AG04449 (cell line): ENCODE measurements at regions not wholly inside any gene's neighbourhood (a gene's known extent, or its start where the extent isn't known, plus 50 kb on each side); places are given as distances from the start of the nearest gene placed in this dataset.
"Not testable (repeated sequence)": the region's sequence is repeated elsewhere in the genome, so short reads cannot be mapped to it uniquely, and the experiment has no call there.

Experiments
- CTCF ChIA-PET: fragments of 350-600 bp; formaldehyde crosslinking; extraction: SDS; loops from one replicate; lab custom pipeline; 2021; ENCODE audit warnings: antibody characterized with exemption; lab: Yijun Ruan, JAX
- POLR2A ChIA-PET: fragments of 400-600, 350-600 bp; formaldehyde crosslinking; extraction: SDS; loops from one replicate; lab custom pipeline; 2020; ENCODE audit warnings: antibody characterized with exemption, inconsistent platforms; lab: Yijun Ruan, JAX
- DNase-seq: peaks from one replicate; pipeline ENCODE4 v3.0.0-alpha.2; 2010; ENCODE audit warnings: low read depth, low spot score
- H3K4me3 ChIP-seq: 2 replicates; pipeline ENCODE4 v1.5.1; 2011; ENCODE audit warnings: low read depth, mild to moderate bottlenecking, control low read depth, low read length
- CTCF ChIP-seq: IDR thresholded peaks from one replicate; pipeline ENCODE4 v1.5.1; 2011; ENCODE audit warnings: mild to moderate bottlenecking, moderate library complexity, low read length, control low read depth, inconsistent platforms; ENCODE audit not compliant: insufficient read depth; ENCODE audit errors: missing control alignments

GRCh38 chr18:42549596-42549995 lies 565.9 kb downstream of the RIT2 start:
- POLR2A ChIA-PET, result no interaction called here
- no peak overlapping the region for H3K4me3 ChIP-seq
- CTCF ChIA-PET, result no interaction called here
- no peak for TF ChIP-seq CTCF
- DNase-seq, result no peak

GRCh38 chr18:42552559-42552958 lies 562.9 kb downstream of the RIT2 start:
- H3K4me3 ChIP-seq, CTCF ChIA-PET, POLR2A ChIA-PET, DNase-seq: not testable (repeated sequence)

- POLR2A ChIA-PET, result no interaction called here
- no peak overlapping the region for H3K4me3 ChIP-seq
- TF ChIP-seq CTCF, result no peak
- CTCF ChIA-PET, result no interaction called here
- DNase-seq, result no peak
Measured at GRCh38 chr18:42559069-42559690, 556.3 kb downstream of the RIT2 start.

GRCh38 chr18:42561521-42561920 lies 554.0 kb downstream of the RIT2 start:
- H3K4me3 ChIP-seq, result no peak overlapping the region
- CTCF ChIA-PET, result no interaction called here
- POLR2A ChIA-PET, result no interaction called here
- no peak for TF ChIP-seq CTCF
- no peak for DNase-seq

GRCh38 chr18:42563995-42564394 lies 551.5 kb downstream of the RIT2 start:
- ChIA-PET CTCF (no interaction called here), POLR2A (no interaction called here)
- no peak for TF ChIP-seq CTCF
- no peak for DNase-seq
- no peak overlapping the region for H3K4me3 ChIP-seq

- H3K4me3 ChIP-seq, result no peak overlapping the region
- no peak for TF ChIP-seq CTCF
- CTCF ChIA-PET, result no interaction called here
- DNase-seq, result no peak
- POLR2A ChIA-PET, result no interaction called here
Measured at GRCh38 chr18:42564761-42565160, 550.7 kb downstream of the RIT2 start.

- no peak for TF ChIP-seq CTCF
- CTCF ChIA-PET, result no interaction called here
Measured at GRCh38 chr18:42568773-42569172, 546.7 kb downstream of the RIT2 start.

More at GRCh38 chr18:42568773-42569172, 546.7 kb downstream of the RIT2 start:
- no peak for DNase-seq
- no peak overlapping the region for H3K4me3 ChIP-seq
- POLR2A ChIA-PET, result no interaction called here
